Thyroid gland (tissue), 4 donors: ENCODE measurements at regions not wholly inside any gene's neighbourhood (a gene's known extent, or its start where the extent isn't known, plus 50 kb on each side); places are given as distances from the start of the nearest gene placed in this dataset.

Experiments used
- POLR2A ChIP-seq, 2 donors: fragments of 450-650 bp; IDR thresholded peaks; one replicate each; pipeline ENCODE4 v1.6.1; 2017; ENCODE audit warnings: antibody characterized with exemption in 2 of 2, mild to moderate bottlenecking in 2 of 2, moderate library complexity in 1 of 2
- TF ChIP-seq, protein P1 (sequence below), 6 experiments: fragments of 200-600 bp in 3 of 6; fragments of 450-650 bp in 3 of 6; sonication (generic) in 3 of 6; IDR thresholded peaks; one replicate each; pipeline ENCODE4 v1.5.1; 2016 to 2019; ENCODE audit warnings: antibody characterized with exemption in 6 of 6, mild to moderate bottlenecking in 2 of 6, inconsistent platforms in 1 of 6, moderate library complexity in 1 of 6

DNA sequence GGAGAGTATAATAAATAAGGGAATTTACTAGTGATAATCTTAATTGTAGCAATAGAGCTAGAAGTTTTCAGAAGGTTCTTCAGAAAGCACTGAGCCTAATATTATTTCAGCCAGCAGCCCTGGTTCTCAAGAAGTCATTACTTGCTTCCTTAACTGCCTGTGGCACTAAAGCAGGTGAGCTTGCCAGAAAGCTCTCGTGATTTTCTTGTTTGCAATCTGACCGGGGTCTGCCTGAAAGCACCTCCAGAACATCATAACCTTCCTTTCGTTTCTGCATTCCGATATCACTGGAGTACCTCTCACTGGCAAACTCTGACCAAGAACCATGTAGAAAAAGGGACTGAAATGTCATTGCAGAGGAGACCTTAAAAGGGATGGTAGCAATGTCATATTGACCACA lies 510.3 kb downstream of the ZIC1 start:
- TF ChIP-seq, protein P1, sequence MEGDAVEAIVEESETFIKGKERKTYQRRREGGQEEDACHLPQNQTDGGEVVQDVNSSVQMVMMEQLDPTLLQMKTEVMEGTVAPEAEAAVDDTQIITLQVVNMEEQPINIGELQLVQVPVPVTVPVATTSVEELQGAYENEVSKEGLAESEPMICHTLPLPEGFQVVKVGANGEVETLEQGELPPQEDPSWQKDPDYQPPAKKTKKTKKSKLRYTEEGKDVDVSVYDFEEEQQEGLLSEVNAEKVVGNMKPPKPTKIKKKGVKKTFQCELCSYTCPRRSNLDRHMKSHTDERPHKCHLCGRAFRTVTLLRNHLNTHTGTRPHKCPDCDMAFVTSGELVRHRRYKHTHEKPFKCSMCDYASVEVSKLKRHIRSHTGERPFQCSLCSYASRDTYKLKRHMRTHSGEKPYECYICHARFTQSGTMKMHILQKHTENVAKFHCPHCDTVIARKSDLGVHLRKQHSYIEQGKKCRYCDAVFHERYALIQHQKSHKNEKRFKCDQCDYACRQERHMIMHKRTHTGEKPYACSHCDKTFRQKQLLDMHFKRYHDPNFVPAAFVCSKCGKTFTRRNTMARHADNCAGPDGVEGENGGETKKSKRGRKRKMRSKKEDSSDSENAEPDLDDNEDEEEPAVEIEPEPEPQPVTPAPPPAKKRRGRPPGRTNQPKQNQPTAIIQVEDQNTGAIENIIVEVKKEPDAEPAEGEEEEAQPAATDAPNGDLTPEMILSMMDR (IDR thresholded peaks at IDR 0.05) = no peak
- TF ChIP-seq POLR2A (IDR thresholded peaks at IDR 0.05) = peak in 1 of 2 donors; percentile 28
